Motor neuron (in vitro differentiated cells): ENCODE measurements at regions not wholly inside any gene's neighbourhood (a gene's known extent, or its start where the extent isn't known, plus 50 kb on each side); places are given as distances from the start of the nearest gene placed in this dataset.
"Not testable (repeated sequence)": the region's sequence is repeated elsewhere in the genome, so short reads cannot be mapped to it uniquely, and the experiment has no call there.

Experiments used
- ATAC-seq, 8 experiments: fragments of 200-7000 bp; cut with Tn5 transposase; replicated peaks in 6 of 8; 2 replicates each; pipeline ENCODE4 v1.8.0; 2021; ENCODE audit warnings: mild to moderate bottlenecking in 8 of 8, moderate library complexity in 8 of 8
- H3K27ac ChIP-seq, 2 donors: fragments of 250-450 bp; sonication (Bioruptor Pico); 2 replicates each; pipeline ENCODE4 v1.9.0; 2021; ENCODE audit warnings: antibody characterized with exemption in 2 of 2, mild to moderate bottlenecking in 2 of 2, moderate library complexity in 1 of 2
- H3K4me1 ChIP-seq, 2 donors: fragments of 250-450 bp; sonication (Bioruptor Pico); replicated peaks in 1 of 2; 2 replicates each; pipeline ENCODE4 v1.6.1; 2021; ENCODE audit warnings: antibody characterized with exemption in 2 of 2, mild to moderate bottlenecking in 2 of 2, moderate library complexity in 1 of 2
- H3K4me3 ChIP-seq, 5 donors: fragments of 250-450 bp; sonication (Bioruptor Pico); 2 replicates each; pipeline ENCODE4 v1.9.0; 2021; ENCODE audit warnings: antibody characterized with exemption in 5 of 5, mild to moderate bottlenecking in 5 of 5, moderate library complexity in 4 of 5
- WGBS, 10 experiments: fragments of 450-650 bp; shearing (Covaris generic); methylation state at CpG; one replicate each; pipeline ENCODE4 v1.0.0; 2022; 5-methylcytosine and 5-hydroxymethylcytosine counted together
- in situ Hi-C, 9 experiments: fragments of 400-800 bp; cut with MboI; loops; one replicate each; pipeline ENCODE4 v1.15.0; 2021; ENCODE audit warnings: low sequenced_read_pairs in 9 of 9, low pct_unique_long_range_greater_than_20kb in 2 of 9; ENCODE audit not compliant: unreplicated experiment in 9 of 9

DNA sequence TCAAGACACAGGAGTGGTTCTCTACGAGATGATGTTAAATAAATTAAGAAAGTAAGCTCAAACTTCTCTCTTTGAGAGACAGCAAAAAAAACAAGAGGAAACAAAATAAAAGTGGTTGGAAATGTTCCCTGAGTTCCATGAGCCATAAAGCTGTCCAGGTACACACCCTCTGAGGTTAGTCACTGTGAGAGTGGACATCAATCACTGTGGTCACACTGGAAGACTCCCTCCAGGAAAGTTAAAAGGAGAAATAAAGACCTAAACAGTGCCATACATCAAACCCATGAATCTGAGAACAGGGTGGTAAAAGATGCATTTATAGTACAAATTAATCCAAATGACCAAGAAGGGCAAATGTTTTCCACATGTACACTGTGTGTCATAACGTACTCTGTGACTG lies 188.9 kb upstream of the FAM174A start:
- ATAC-seq = peak in 6 of 8 experiments; percentile 19 to 81 (median 54)
- H3K4me1 ChIP-seq, H3K27ac ChIP-seq, in situ Hi-C loops, H3K4me3 ChIP-seq: not testable (repeated sequence)
- WGBS, 10 experiments = no CpG with 5 or more reads among the region's 2 CpGs

DNA sequence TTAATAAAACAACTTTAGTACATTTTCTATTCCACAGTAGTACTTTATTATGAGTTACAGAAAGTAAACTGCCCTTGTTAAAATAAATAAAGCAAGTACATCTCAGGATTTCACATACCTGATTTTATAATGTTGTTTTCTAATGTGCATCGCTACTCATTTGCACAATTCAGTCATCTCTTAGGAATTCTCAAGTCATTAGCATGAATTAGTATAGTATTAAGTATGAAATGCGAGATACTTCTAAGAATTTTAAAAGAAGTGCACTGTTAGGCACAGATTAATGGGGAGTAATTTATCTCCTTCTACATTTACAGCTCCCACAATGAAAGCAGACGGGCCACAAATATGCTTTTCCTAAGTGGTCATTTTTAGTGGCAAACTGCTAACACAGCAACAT lies 193.7 kb upstream of the FAM174A start:
- H3K4me1 ChIP-seq, in situ Hi-C loops, H3K4me3 ChIP-seq, H3K27ac ChIP-seq: not testable (repeated sequence)
- ATAC-seq = peak in 3 of 8 experiments; percentile 82 to 92 (median 86)
- no CpG with 5 or more reads among the region's 3 CpGs for WGBS, 10 experiments

DNA sequence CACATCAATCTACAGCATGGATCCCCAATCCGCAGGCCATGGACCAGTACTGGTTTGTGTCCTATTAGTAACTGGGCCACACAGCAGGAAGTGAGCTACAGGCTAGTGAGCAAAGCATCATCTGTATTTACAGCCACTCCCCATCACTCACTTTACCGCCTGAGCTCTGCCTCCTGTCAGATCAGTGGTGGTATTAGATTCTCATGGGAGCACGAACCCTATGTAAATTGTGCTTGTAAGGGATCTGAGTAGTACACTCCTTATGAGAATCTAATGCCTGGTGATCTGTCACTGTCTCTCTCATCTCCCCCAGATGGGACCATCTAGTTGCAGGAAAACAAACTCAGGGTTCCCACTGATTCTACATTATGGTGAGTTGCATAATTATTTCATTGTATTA lies 212.7 kb upstream of the FAM174A start:
- in situ Hi-C loops = no loop called here
- WGBS, 10 experiments = 28 to 100% (median 63%) methylated on average over 1 to 2 of the region's 3 CpGs; no CpG with 5 or more reads in 6 of the 10 experiments
- peak in 5 of 8 experiments; percentile 43 to 98 (median 86) for ATAC-seq

DNA sequence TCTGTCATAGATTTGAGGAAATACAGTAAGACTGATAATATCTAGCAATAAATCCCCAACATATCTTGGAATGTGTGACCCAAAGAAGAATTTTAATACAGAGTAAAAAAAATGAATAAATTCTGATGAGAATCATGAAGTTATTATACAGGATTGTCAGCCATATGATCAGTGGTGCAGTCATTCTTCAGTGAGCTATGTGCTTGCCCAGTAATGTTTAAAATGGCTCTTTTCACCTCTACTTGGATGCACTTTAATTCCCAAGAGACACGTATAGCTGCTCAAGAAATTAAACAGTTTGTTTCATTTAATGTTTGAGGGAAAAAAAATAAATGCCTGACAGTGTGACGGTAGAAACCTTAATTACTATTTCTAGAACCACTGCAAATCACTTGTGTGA lies 215.3 kb upstream of the FAM174A start:
- in situ Hi-C loops = no loop called here
- Histone ChIP-seq H3K4me1 (peaks cover 3 to 9% of the 10 kb centered on the region in 2 donors), H3K4me3 (no peak overlapping the region), H3K27ac (no peak overlapping the region)
- ATAC-seq = peak in 5 of 8 experiments; percentile 25 to 80 (median 54)
- 0 to 76% (median 17%) methylated on average over 2 of the region's 2 CpGs; no CpG with 5 or more reads in 2 of the 10 experiments for WGBS, 10 experiments

More for the DNA sequence above, 212.7 kb upstream of the FAM174A start:
- H3K27ac ChIP-seq = no peak overlapping the region
- H3K4me3 ChIP-seq = no peak overlapping the region
- H3K4me1 ChIP-seq = peaks cover 3 to 9% of the 10 kb centered on the region in 2 donors

DNA sequence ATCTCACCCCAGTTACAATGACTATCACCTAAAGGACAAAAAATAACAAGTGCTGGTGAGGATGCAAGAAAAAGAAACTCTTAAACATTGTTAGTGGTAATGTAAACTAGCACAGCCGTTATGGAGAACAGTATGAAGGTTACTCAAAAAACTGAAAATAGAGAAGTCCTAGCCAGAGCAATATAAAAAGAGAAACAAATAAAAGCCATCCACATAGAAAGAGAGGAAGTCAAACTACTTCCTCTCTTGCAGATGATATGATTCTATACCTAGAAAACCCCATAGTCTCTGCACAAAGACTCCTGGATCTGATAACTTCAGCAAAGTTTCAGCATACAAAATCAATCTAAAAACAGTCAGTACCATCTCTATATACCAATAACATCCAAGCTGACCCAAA lies 221.5 kb upstream of the FAM174A start:
- in situ Hi-C loops = no loop called here
- Histone ChIP-seq H3K4me1 (no peaks in the 10 kb centered on the region), H3K27ac (no peak overlapping the region), H3K4me3 (no peak overlapping the region)
- ATAC-seq = no peak
- 0 to 100% (median 51%) methylated on average over 1 of the region's 1 CpG; no CpG with 5 or more reads in 2 of the 10 experiments for WGBS, 10 experiments

DNA sequence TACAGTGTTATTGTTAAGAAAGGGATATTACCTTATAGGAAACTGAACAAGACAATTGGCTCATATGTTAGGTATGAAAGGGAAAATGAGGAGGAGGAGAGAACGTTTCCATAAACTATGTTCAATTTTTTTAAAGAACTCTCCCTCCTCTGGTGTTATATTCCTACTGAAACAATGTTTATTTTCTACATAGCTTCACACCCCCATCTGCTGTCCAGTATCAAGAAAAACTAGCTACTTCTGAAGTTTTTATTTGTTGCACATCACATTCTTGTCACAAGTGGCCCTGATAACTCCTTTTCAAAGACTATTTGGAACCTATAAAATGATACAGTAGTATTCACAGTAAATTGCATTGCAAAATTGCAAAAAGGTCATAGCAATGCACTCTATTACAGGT lies 223.4 kb upstream of the FAM174A start:
- WGBS, 10 experiments = 0 to 50% (median 14%) methylated on average over 1 of the region's 1 CpG; no CpG with 5 or more reads in 2 of the 10 experiments
- ATAC-seq = peak in 1 of 8 experiments; percentile 49
- H3K4me1 ChIP-seq = no peaks in the 10 kb centered on the region
- in situ Hi-C loops = no loop called here
- H3K4me3 ChIP-seq = no peak overlapping the region
- no peak overlapping the region for H3K27ac ChIP-seq

DNA sequence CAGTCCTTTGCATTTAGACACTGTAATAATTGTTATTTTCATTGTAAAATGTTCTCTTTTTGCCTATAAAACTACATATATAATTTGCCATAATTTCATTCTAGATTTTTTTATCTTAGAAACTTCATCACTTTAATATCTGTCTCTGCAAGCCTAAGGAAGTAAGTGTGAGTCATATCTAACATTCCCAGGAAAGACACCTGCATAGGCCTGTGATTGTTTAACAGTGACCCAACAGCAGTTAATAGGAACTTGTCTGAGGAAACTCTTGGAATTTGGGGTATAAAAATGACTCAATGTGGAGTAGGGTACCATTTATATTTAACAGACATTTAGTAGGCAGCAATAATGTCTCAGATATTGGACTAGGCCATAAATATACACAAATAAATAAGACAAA lies 229.2 kb upstream of the FAM174A start:
- Histone ChIP-seq H3K4me3 (no peak overlapping the region), H3K4me1 (no peaks in the 10 kb centered on the region), H3K27ac (no peak overlapping the region)
- in situ Hi-C loops = no loop called here
- ATAC-seq = no peak

DNA sequence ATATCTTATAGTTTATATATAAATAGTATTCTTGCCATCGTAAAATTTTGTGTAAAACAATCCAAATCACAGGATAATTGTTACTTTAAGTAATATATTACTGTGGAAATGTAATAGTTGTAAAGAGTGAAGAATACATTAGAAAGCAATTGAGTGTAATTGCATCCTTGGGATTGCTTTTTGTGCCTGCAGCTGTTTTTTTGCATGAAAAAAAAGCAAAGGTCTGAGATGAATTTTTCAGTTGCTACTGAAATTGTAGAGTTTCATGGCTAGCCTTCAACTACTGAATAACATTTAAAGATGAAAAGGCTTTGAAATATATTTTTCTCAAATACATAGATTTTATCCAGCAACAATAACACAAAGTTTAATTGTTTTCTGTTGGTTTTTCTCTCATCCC lies 232.0 kb upstream of the FAM174A start:
- no peak for ATAC-seq
- in situ Hi-C loops = no loop called here
- 0 to 100% (median 38%) methylated on average over 1 of the region's 1 CpG; no CpG with 5 or more reads in 1 of the 10 experiments for WGBS, 10 experiments
- Histone ChIP-seq H3K27ac (no peak overlapping the region), H3K4me3 (no peak overlapping the region), H3K4me1 (no peaks in the 10 kb centered on the region)

DNA sequence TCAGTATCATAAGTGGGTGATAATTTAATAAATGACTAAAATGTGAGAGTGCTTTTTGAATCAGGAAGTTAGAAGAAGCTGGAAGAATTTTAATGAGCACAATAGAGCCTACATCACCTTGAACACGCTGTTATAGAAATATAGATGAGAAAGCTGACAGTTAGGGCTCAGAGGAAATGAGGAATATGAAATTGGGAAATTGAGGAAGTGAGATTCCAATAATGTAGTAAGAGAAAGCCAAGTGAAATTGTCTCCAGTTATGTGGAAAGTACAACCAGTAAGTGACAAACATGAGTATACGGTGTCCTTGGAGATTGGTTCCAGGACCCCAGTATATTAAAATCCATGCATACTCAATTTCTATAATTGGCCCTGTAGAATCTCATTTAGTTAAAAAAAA lies 235.9 kb upstream of the FAM174A start:
- Histone ChIP-seq H3K4me3 (no peak overlapping the region), H3K27ac (no peak overlapping the region), H3K4me1 (no peaks in the 10 kb centered on the region)
- 0 to 100% (median 84%) methylated on average over 1 to 2 of the region's 2 CpGs for WGBS, 10 experiments
- in situ Hi-C loops = no loop called here
- no peak for ATAC-seq

DNA sequence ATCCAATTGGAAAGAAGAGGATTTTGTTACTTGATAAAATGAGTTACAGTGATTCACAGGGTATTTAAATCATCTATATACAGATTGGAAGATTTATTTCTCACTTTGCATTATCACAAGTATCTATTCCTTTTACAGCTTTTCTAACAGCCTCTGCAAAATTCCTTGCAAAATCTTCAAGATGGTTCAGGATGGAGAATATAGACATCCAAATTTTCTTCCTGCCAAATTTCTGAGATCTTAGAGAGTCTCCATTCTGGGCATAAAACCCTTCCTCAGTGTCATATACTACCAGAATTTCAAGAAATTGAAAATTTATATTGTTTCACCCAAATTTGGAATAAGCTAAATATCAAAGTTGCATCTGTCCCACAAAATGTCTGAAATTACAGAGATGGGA lies 259.1 kb upstream of the FAM174A start:
- in situ Hi-C loops = no loop called here
- no peak overlapping the region for H3K27ac ChIP-seq
- ATAC-seq = no peak
- no peak overlapping the region for H3K4me3 ChIP-seq
- H3K4me1 ChIP-seq = no peaks in the 10 kb centered on the region

DNA sequence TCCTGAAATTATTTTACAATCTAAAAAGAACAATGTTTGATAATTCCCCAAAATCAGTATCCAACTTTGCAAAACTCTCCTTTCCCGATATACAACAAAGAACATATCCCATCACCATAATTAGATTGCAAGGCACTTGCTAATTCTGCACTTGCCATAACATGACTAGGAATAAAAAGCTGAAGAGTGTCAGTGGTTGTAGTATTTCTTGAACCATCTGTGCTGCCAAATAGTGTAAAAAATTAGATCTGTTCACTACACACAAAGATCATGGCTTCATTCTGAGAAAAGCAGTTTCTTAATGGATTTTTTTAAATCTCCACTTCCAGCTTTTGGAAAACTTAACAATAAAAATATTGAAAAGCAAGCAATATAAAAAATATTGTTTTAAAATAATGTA lies 259.5 kb upstream of the FAM174A start:
- Histone ChIP-seq H3K4me3 (no peak overlapping the region), H3K4me1 (no peaks in the 10 kb centered on the region), H3K27ac (no peak overlapping the region)
- in situ Hi-C loops = no loop called here
- ATAC-seq = no peak
- WGBS, 10 experiments = 0 to 100% (median 87%) methylated on average over 1 of the region's 1 CpG; no CpG with 5 or more reads in 2 of the 10 experiments

DNA sequence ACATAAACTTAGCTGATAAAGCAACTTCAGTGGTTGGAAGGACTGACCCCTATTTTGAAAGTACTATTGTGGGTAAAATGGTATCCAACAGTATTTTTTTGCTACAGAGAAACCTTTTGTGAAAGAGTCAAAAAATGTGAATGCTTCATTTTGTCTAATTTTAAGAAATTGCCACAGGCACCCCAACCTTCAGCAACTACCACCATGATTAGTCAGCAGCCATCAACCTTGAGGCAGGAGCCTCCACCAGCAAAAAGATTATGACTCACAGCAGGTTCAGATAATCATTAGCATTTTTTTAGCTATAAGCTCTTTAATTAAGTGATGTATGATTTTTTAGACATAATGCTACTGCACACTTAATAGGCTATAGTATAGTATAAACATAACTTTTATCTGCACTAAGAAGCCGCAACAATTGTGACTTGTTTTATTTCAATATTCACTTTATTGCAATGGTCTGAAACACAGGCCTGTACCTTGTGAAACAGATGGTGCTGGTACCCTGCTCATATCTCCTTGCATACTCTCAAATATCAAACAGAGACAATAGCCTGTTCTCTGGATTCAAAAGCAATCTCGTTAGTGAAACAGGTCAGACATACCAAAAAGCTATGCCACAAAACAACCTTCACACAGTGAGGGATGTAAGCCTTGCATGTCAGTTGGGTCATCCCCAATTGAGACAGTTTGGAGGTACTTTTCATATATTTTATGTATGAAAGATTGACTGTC lies 261.2 kb upstream of the FAM174A start:
- 20 to 100% (median 79%) methylated on average over 1 to 2 of the region's 2 CpGs; no CpG with 5 or more reads in 4 of the 10 experiments for WGBS, 10 experiments
- in situ Hi-C loops = no loop called here
- peaks cover 0 to 4% of the 10 kb centered on the region in 2 donors for H3K4me1 ChIP-seq
- ATAC-seq = no peak
- H3K27ac ChIP-seq = no peak overlapping the region
- no peak overlapping the region for H3K4me3 ChIP-seq

DNA sequence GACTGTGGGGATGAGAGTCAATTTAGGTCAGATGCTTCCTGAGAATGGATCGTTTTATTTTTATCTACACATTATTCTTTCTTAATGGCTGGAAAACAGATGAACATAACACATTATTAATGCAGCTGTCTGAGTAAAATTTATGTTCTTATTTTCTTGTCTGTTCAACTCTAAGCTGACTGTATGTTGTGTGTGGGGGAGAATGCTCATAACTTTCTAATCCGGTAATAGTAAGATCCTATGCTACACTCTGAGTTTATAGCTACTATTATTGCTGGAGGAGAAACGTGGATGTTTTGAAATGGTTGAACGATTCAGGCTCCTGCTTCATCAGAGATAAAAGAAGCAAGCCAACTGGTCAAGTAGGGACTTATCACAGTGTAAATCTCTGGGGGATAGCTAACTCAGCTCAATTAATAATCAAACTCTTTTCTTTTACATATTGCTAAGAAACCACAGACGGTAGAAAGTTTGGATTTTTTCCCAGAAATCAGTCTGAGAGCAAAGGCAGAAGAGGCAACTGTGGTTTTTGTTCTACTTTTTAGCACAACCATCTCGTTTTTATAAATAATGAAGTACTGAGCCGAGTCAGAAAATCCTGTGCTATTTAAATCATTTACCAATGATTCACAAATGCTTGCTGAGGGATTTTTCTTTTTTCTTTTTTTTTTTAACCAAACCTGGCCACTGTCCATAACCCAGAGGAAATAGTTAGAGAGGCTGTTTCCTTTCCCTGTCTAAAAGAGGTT lies 265.0 kb upstream of the FAM174A start:
- WGBS, 10 experiments = 0 to 77% (median 66%) methylated on average over 3 to 7 of the region's 7 CpGs
- in situ Hi-C loops = no loop called here
- H3K4me1 ChIP-seq = peaks cover 0 to 4% of the 10 kb centered on the region in 2 donors

More for the DNA sequence above, 265.0 kb upstream of the FAM174A start:
- peak in 3 of 8 experiments; percentile 58 to 86 (median 84) for ATAC-seq
- Histone ChIP-seq H3K4me3 (no peak overlapping the region), H3K27ac (no peak overlapping the region)
